OCI-LY3 (cell line): ENCODE measurements at regions not wholly inside any gene's neighbourhood (a gene's known extent, or its start where the extent isn't known, plus 50 kb on each side); places are given as distances from the start of the nearest gene placed in this dataset.

Experiments used
- H2AFZ ChIP-seq: fragments of 200-600, 300-600 bp; shearing (Covaris generic); 2 replicates; pipeline ENCODE4 v1.6.0; 2014; ENCODE audit warnings: antibody characterized with exemption, low read depth, low read length
- H3K27ac ChIP-seq: fragments of 200-600, 300-600 bp; sonication (generic); 2 replicates; pipeline ENCODE4 v1.5.1; 2014; ENCODE audit warnings: mild to moderate bottlenecking, low read length, moderate library complexity, mixed read lengths
- H3K27me3 ChIP-seq: fragments of 200-600, 300-600 bp; sonication (generic); 2 replicates; pipeline ENCODE4 v1.6.1; 2014; ENCODE audit warnings: low read depth, low read length, mixed read lengths
- H3K36me3 ChIP-seq: fragments of 200-600, 300-600 bp; sonication (generic); replicated peaks from 2 replicates; pipeline ENCODE3; 2014; ENCODE audit warnings: low read depth, low read length, mixed read lengths
- H3K4me1 ChIP-seq: fragments of 300-600, 200-600 bp; sonication (generic); 2 replicates; pipeline ENCODE4 v1.6.1; 2014; ENCODE audit warnings: low read length, mixed read lengths
- H3K4me2 ChIP-seq: fragments of 200-600, 300-600 bp; sonication (generic); 2 replicates; pipeline ENCODE4 v1.6.1; 2014; ENCODE audit warnings: low read length, mixed read lengths
- H3K4me3 ChIP-seq: fragments of 300-600, 200-600 bp; sonication (generic); 2 replicates; pipeline ENCODE4 v1.5.1; 2014; ENCODE audit warnings: antibody characterized with exemption, mild to moderate bottlenecking, low read length, moderate library complexity
- H3K79me2 ChIP-seq: fragments of 300-600, 200-600 bp; shearing (Covaris generic); 2 replicates; pipeline ENCODE4 v1.6.1; 2014; ENCODE audit warnings: mild to moderate bottlenecking, low read length, mixed read lengths
- H3K9ac ChIP-seq: fragments of 300-600, 200-600 bp; shearing (Covaris generic); 2 replicates; pipeline ENCODE4 v1.6.0; 2014; ENCODE audit warnings: mild to moderate bottlenecking, low read length, moderate library complexity
- H3K9me3 ChIP-seq: fragments of 200-600, 300-600 bp; shearing (Covaris generic); 2 replicates; pipeline ENCODE4 v1.6.1; 2014; ENCODE audit warnings: low read length, mixed read lengths; ENCODE audit not compliant: insufficient read depth
- H4K20me1 ChIP-seq: fragments of 200-600, 300-600 bp; sonication (generic); 2 replicates; pipeline ENCODE4 v1.6.1; 2016; ENCODE audit warnings: low read length, mixed read lengths; ENCODE audit not compliant: insufficient read depth
- EZH2phosphoT487 ChIP-seq: fragments of 200-600 bp; shearing (Covaris generic); IDR thresholded peaks from 2 replicates; pipeline ENCODE4 v1.6.1; 2018; ENCODE audit warnings: antibody characterized with exemption, mixed run types, low read depth
- TF ChIP-seq, protein P1 (sequence below): fragments of 200-600, 300-600 bp; sonication (generic); IDR thresholded peaks from 2 replicates; pipeline ENCODE4 v1.5.1; 2014; ENCODE audit warnings: antibody characterized with exemption, low read length, low read depth

- H3K4me2 ChIP-seq: no peak overlapping the region
- TF ChIP-seq EZH2phosphoT487: no peak
- TF ChIP-seq, protein P1, sequence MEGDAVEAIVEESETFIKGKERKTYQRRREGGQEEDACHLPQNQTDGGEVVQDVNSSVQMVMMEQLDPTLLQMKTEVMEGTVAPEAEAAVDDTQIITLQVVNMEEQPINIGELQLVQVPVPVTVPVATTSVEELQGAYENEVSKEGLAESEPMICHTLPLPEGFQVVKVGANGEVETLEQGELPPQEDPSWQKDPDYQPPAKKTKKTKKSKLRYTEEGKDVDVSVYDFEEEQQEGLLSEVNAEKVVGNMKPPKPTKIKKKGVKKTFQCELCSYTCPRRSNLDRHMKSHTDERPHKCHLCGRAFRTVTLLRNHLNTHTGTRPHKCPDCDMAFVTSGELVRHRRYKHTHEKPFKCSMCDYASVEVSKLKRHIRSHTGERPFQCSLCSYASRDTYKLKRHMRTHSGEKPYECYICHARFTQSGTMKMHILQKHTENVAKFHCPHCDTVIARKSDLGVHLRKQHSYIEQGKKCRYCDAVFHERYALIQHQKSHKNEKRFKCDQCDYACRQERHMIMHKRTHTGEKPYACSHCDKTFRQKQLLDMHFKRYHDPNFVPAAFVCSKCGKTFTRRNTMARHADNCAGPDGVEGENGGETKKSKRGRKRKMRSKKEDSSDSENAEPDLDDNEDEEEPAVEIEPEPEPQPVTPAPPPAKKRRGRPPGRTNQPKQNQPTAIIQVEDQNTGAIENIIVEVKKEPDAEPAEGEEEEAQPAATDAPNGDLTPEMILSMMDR: no peak
- H3K4me3 ChIP-seq: no peak overlapping the region
These were observed 132.9 kb upstream of the AGR3 start for GRCh38 chr7:17014686-17015085.

DNA sequence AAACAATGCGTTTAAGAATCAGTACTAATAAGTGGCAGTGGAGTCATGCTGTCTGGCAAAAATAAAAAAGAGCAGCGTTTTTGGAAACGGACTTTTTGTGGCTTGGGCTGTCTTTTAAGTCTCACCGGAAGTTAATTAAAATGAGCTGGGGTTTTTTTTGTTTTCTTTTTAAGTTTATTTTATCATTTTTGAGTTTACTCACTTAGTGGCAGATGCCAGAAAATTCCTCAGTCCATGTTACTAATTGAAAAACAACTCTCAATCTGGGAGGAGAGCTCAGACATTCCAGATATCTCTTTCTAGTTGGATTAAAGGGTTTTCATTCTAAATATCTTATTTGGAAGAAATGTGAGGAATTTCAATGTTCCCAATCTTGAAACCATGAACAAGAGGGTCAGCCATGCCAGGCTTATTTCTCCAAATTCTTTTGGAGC lies 133.8 kb upstream of the AGR3 start:
- no peaks in the 10 kb centered on the region for H3K9me3 ChIP-seq

More at GRCh38 chr7:17014686-17015085, 132.9 kb upstream of the AGR3 start:
- Histone ChIP-seq H3K9ac (no peak overlapping the region), H4K20me1 (no peaks in the 10 kb centered on the region), H3K9me3 (no peaks in the 10 kb centered on the region), H3K4me1 (peaks cover 25% of the 10 kb centered on the region), H3K79me2 (no peaks in the 10 kb centered on the region), H2AFZ (no peak overlapping the region), H3K36me3 (no peaks in the 10 kb centered on the region), H3K27ac (no peak overlapping the region), H3K27me3 (no peaks in the 10 kb centered on the region)

DNA sequence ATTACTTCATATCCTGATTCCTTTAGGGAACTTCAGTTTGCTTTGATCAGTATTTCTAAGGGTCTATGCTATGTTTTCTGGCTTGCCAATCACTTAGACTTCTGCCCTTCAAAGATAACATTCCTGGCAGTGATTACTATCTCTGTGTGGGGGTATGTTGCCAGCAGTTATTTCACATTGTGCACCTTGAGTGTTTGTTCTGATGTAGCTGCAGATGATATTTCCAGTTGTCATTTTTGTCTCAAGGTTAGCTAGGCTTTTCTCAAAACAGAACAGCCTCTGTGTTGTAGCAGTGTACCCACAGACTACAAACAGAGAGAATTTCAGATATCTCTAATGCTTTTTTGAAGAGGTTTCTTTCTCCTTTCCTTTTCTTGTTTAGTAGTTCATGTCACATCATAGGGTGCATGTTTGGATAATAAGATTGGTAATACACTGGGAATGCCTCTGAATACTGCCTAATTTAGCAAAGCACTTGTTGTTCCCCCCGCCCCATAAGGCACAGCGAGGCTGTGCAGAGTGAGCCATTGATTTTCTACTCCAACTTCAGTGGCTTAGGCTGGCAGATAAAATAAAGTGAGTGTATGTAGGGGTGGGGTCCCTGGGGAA lies 134.7 kb upstream of the AGR3 start:
- Histone ChIP-seq H3K36me3 (no peaks in the 10 kb centered on the region), H3K27me3 (no peaks in the 10 kb centered on the region), H3K4me1 (peaks cover 7% of the 10 kb centered on the region), H3K9me3 (no peaks in the 10 kb centered on the region), H2AFZ (no peak overlapping the region), H3K4me2 (no peak overlapping the region), H3K79me2 (no peaks in the 10 kb centered on the region), H3K27ac (no peak overlapping the region), H3K9ac (no peak overlapping the region), H4K20me1 (no peaks in the 10 kb centered on the region), H3K4me3 (no peak overlapping the region)
- TF ChIP-seq, protein P1: no peak
- TF ChIP-seq EZH2phosphoT487: no peak

More for the DNA sequence above, 133.8 kb upstream of the AGR3 start:
- H3K4me2 ChIP-seq: peak overlapping the region; percentile 22
- H3K9ac ChIP-seq: peak overlapping the region; percentile 25
- H3K4me1 ChIP-seq: peaks cover 15% of the 10 kb centered on the region
- no peaks in the 10 kb centered on the region for H3K27me3 ChIP-seq
- H2AFZ ChIP-seq: peak overlapping the region; percentile 85
- H3K79me2 ChIP-seq: no peaks in the 10 kb centered on the region
- H3K27ac ChIP-seq: no peak overlapping the region
- TF ChIP-seq, protein P1: no peak
- no peak for TF ChIP-seq EZH2phosphoT487
- H4K20me1 ChIP-seq: no peaks in the 10 kb centered on the region
- H3K36me3 ChIP-seq: no peaks in the 10 kb centered on the region
- no peak overlapping the region for H3K4me3 ChIP-seq

- no peak overlapping the region for H3K27ac ChIP-seq
- H3K4me3 ChIP-seq: no peak overlapping the region
- no peaks in the 10 kb centered on the region for H3K79me2 ChIP-seq
- no peaks in the 10 kb centered on the region for H3K9me3 ChIP-seq
- H3K36me3 ChIP-seq: no peaks in the 10 kb centered on the region
- H3K4me2 ChIP-seq: no peak overlapping the region
- TF ChIP-seq, protein P1: no peak
- TF ChIP-seq EZH2phosphoT487: no peak
- H2AFZ ChIP-seq: no peak overlapping the region
- H3K27me3 ChIP-seq: no peaks in the 10 kb centered on the region
- no peak overlapping the region for H3K9ac ChIP-seq
- peaks cover 7% of the 10 kb centered on the region for H3K4me1 ChIP-seq
- H4K20me1 ChIP-seq: no peaks in the 10 kb centered on the region
These were observed 137.3 kb upstream of the AGR3 start for GRCh38 chr7:17019106-17019505.
